ENCODE measurements at regions not wholly inside any gene's neighbourhood (a gene's known extent, or its start where the extent isn't known, plus 50 kb on each side); places are given as distances from the start of the nearest gene placed in this dataset.
"Not testable (repeated sequence)": the region's sequence is repeated elsewhere in the genome, so short reads cannot be mapped to it uniquely, and the experiment has no call there.

- DNase-seq (ENCODE audit: low spot score): not testable (repeated sequence)
Observed at GRCh38 chr15:22519213-22519612, 60.5 kb downstream of the GOLGA6L22 start.

DNA sequence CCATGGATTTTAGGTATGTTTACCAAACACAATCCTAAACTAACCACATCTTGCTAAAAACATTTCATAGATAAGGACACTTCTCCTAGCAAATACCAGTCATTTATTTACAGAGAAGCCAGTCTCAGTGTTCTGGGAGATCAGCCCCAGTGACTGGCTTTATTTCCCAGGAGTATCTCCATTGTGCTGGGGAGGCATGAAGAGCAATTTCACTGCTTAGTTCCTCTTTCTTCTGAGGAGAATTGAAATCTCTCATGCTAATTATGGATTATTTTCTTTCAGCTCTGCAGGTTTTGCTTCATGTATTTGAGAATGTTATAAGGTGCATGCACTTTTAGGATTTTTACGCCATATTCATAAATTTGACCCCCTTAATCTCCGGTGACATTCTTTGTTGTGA, 67.8 kb downstream of the GOLGA6L22 start:
- not testable (repeated sequence) for DNase-seq (ENCODE audit: low spot score)

DNA sequence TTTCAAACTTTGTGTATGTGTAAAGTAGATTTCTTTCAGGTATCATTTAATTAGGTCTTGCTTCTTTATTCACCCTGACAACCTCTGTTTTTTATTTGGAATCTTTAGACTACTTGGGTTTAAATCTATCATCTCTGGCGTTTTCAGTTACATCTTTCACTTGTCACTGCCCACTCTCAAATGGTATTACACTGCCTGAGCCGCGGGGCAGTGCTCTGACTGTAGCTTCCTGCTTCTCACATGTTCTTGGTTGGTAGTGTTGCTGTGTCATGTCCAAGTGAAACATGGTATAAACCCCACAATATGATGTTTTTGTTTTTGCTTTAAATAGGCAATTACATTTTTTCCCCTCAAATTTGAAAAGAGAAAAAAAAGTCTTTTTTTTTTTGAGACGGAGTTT, 68.3 kb downstream of the GOLGA6L22 start:
- not testable (repeated sequence) for DNase-seq (ENCODE audit: low spot score)

- not testable (repeated sequence) for DNase-seq (ENCODE audit: low spot score)
Observed at GRCh38 chr15:22529200-22529599, 70.5 kb downstream of the GOLGA6L22 start.

DNA sequence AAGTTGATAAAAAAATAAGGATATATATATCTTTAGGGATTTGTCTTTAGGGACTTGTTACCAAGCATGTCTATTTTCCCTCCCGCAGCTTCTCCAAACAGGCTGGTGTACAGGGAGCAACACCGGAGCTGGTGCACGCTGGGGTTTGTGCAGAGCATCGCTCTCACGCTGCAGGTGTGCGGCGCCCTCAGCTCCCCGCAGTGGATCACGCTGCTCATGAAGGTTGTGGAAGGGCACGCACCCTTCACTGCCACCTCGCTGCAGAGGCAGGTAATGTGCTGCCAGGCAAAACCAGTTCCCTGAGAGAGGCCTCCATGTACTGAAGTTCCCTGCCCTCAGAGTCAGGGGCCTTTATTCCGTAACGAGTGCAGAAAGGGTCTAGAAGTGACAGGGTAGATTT, 101.0 kb downstream of the GOLGA6L22 start:
- DNase-seq (ENCODE audit: low spot score): not testable (repeated sequence)

GRCh38 chr15:22561716-22562115, 103.0 kb downstream of the GOLGA6L22 start:
- not testable (repeated sequence) for DNase-seq (ENCODE audit: low spot score)

DNA sequence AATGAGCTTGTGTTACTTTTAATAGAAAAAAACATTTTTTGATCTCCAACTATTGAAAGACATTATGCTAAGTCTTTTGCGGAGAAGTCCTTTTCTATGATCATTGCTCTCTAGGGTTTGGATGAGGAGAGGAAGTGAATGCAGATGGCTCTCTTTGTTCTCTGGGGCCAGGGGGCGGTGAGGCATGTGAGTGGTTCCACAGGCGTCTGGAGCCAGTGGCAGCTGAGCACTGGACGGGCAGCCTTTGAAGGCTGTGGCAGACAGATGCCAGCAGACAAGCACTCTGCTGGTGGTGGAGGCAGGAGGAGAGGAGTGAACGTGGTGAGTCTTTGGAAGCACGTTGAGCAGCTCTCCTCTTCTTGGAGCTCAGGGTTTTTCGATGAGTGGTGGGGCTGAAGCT, 107.8 kb downstream of the GOLGA6L22 start:
- not testable (repeated sequence) for DNase-seq (ENCODE audit: low spot score)

DNA sequence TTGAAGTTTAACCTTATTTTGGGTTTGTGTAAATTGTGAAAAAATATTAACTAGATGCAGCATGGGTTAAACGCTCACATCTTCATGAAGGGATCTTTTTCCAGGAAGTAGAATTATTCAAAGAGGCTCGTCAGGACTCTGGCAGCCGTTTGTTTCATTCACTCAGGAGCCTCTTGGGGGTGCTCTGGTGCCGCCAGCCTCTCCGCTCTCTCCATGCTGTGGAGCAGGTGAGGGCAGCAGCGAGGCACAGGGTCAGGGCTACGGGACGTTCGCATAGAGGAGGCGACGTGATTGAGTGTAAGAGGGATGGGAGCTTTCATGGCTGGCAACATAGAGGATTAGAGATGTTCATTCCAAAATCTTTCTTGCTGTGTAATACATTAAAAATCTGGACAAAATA, 110.8 kb downstream of the GOLGA6L22 start:
- not testable (repeated sequence) for DNase-seq (ENCODE audit: low spot score)

GRCh38 chr15:22572152-22572735, 113.5 kb downstream of the GOLGA6L22 start:
- not testable (repeated sequence) for DNase-seq (ENCODE audit: low spot score)

DNA sequence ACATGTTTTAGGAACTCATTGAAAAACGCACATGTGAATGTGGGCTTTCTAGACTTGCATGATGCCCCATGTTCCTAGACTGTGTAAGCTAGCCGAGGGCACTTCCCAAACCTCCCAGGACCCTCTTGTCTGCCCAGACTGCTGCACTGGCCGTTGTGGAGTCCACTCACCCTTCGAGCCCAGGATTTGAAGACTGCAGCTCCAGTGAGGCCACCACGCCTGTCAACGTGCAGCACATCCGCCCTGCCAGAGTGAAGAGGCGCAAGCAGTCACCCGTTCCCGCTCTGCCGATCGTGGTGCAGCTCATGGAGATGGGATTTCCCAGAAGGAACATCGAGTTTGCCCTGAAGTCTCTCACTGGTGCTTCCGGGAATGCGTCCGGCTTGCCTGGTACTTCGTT, 114.1 kb downstream of the GOLGA6L22 start:
- peak; percentile 0 for DNase-seq (ENCODE audit: low spot score)

DNA sequence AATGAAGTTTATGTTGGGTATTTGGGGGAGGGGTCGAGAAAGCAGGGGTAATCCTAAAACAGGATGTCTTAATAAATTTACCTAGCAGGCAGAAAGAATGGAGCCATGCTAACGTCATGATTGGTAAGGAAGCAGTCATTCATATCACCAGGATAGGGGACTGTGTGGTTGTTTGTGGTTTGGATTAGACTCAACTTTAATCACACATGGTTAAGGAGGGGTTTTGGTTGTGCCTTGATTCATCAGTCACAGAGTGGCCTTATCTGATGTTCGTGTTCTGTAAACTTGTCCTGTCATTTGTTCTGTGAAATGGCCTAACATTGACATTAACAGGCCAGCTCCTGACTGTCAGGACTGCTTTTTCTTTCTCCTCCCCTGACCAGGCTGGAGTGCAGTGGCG, 119.1 kb downstream of the GOLGA6L22 start:
- DNase-seq (ENCODE audit: low spot score): not testable (repeated sequence)

GRCh38 chr15:22579213-22579612, 120.5 kb downstream of the GOLGA6L22 start:
- not testable (repeated sequence) for DNase-seq (ENCODE audit: low spot score)

DNA sequence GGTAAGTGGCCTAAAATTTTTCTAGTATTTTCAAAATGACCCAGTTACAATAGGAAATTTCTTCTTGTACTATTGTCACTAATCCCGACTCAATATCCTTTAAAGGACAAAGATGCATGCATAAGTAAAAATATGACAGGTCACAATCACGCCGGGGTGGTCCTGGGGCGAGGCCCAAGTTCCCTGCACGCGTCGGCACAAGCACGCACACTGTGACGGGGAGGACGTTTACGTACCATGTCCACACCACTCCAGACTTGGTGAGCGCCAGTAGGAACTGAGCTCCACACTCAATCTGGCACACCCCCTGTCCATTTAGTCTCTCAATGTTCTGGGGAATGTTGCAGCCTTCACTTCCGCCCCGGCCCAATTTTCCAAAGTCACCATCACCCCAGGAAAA, 128.7 kb downstream of the GOLGA6L22 start:
- DNase-seq (ENCODE audit: low spot score): not testable (repeated sequence)

DNA sequence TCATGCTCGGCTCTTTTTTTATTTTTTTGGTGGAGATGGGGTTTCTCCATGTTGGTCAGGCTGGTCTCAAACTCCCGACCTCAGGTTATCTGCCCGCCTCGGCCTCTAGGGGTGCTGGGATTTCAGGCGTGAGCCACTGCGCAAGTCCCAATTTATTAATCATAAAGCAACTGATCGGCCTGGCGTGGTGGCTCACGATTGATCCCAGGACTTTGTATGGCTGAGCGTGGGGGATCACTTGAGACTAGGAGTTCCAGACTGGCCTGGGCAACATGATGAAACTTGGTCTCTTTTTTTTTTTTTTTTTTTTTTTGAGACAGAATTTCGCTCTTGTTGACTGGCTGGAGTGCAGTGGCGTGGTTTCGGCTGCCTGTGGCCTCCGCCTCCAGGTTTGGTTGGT, 139.8 kb downstream of the GOLGA6L22 start:
- not testable (repeated sequence) for DNase-seq (ENCODE audit: low spot score)

GRCh38 chr15:22599526-22600320, 141.0 kb downstream of the GOLGA6L22 start:
- not testable (repeated sequence) for DNase-seq (ENCODE audit: low spot score)

DNA sequence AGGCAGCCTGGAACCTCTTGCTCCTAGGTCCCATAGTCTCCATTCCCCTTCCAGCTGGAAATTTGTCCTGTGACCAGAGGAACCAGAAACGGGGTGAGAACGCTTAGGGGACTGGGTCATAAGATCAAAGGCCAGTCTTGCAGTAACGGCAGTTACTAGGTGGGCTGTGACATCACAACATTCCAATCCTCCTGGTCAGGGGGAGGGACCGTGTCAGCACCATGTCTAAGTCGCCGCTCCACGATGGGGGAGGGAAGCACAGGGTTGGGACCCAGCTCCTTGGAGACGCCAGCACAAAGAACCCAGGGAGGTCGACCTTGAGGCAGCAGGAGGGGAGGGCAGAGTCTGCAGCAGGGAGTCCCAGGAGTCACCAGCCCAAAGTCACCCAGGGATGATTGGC, 158.3 kb downstream of the GOLGA6L22 start:
- not testable (repeated sequence) for DNase-seq (ENCODE audit: low spot score)

DNA sequence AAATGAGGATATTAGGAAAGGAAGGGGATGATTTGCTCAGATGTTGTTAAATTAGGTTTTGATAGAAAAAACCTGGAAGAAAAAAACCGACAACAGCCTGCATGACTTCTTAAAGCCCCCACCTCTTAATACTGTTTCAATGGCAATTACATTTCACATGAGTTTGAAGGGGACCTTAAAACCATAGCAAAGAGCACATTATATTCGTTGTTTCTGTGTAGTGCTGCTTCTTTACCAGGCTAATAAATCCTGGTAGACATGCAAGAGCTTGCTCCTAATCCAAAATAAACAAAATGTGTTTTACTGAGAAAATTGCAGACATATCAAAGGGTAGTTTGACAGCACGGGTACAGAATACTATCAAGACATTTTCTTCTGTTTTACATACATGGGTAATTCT, 154.7 kb upstream of the NIPA1 start:
- not testable (repeated sequence) for DNase-seq (ENCODE audit: low spot score)

DNA sequence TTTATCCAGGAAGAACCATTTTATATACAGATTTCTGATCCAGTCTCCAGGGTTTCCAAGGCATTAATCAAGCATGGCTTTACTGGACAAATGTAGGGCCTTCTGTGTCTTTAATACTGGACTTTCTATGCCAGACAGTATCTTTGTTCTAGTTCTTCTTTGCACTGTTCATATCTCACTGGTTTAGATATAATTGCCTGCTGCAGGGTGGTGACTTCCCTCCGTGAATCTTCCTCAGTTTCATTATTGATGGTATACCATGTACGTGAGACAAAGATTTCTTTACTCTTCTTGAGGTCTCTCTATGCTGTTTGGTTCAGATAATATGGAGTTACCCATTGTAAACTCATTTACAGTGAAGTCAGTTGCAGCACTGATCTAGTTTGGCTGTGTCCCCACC, 146.5 kb upstream of the NIPA1 start:
- DNase-seq (ENCODE audit: low spot score): not testable (repeated sequence)

- DNase-seq (ENCODE audit: low spot score): not testable (repeated sequence)
Observed at GRCh38 chr15:22649458-22649857, 137.0 kb upstream of the NIPA1 start.

DNA sequence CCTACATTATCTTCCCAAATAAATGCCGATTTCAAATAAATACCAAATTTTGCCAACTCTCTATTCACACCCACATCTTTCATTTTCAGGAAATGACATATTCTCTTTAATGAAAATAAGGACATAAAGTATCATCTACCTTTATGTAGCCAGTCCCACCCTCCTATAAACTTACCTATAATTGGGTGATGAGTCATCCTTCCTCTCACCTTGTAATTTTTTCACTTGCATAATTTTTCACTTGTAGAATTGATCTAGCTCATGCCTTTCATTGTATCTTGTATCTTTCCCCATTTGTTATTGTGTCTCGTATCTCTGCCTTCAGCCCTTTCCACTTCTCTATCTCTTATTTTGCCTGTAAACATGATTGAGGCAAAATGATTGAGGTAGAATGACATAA, 135.3 kb upstream of the NIPA1 start:
- DNase-seq (ENCODE audit: low spot score): not testable (repeated sequence)

- peak; percentile 23 for DNase-seq (ENCODE audit: low spot score)
Observed at GRCh38 chr15:22664294-22665058, 122.0 kb upstream of the NIPA1 start.

DNA sequence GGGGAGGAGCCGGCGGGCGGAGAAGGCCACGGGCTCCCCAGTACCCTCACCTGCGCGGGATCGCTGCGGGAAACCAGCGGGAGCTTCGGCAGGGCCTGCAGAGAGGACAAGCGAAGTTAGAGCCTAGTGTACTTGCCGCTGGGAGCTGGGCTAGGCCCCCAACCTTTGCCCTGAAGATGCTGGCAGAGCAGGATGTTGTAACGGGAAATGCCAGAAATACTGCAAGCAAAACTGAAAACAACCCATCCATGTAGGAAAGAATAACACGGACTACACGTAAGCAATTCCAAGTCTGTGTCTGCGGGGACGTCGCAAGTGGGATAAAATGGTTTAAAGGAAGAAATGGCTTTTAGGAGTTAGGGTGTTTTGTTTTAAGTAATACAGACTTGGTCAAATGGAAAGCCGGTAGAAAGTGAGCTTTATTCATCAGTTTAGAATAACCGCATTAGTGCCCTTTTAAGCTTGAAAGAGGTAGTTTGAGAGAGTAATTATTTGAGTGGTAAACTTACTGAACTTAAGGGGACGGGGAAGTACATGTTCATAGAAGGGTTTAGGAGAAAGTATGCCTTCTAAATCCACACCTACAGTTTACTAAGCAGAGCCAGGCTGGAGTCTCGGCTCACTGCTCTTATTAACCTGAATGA, 121.3 kb upstream of the NIPA1 start:
- peak; percentile 5 for DNase-seq (ENCODE audit: low spot score)

All from GM20000 (cell line).